GM18870 (cell line): ENCODE measurements at regions not wholly inside any gene's neighbourhood (a gene's known extent, or its start where the extent isn't known, plus 50 kb on each side); places are given as distances from the start of the nearest gene placed in this dataset.

Experiments
- ATAC-seq: cut with Tn5 transposase; IDR thresholded peaks from one replicate; pipeline ENCODE4 v1.9.1; 2021; ENCODE audit warnings: moderate library complexity; ENCODE audit not compliant: unreplicated experiment

GRCh38 chr2:224325941-224326340 lies 76.0 kb downstream of the FAM124B start:
- no peak for ATAC-seq

DNA sequence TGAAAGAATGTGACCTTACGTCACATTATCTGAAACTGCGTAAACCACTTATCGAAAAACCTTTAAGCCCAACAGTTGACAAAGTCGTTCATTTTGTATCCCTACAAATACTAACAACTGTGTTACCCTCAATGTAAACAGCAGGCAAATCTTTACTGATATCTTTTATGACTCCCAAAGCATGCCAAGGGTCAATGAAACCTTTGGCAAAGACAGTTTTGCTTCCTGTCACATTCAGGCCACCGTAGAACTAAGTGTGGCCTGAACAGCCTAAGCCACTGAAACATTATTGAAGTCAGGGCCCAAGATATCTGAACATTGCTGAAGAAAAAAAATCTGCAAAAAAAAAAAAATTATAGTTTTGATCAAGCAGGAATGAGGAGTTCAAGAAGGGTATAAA lies 77.3 kb downstream of the FAM124B start:
- ATAC-seq = no peak

DNA sequence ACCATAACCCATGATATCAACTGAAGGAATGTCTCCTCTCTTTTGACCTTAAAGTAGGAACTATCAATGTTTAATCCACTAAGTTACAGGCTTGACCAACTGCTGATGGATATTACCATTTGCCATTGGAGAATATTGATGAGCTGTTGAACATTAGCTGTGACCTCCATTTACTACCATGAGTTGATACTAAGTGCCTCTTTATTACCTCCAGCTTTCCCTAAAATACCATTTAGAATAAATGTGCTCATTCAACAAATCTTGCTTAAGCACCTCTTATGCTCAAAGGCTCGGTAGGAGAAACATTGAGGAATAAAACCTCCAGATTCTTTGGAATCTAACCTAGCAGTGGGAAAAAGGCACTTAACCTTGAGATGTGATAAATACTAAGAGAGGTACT lies 81.2 kb downstream of the FAM124B start:
- ATAC-seq = no peak

- no peak for ATAC-seq
Observed at GRCh38 chr2:224319750-224320149, 82.2 kb downstream of the FAM124B start.

GRCh38 chr2:224312741-224313140 lies 89.2 kb downstream of the FAM124B start:
- ATAC-seq = no peak

DNA sequence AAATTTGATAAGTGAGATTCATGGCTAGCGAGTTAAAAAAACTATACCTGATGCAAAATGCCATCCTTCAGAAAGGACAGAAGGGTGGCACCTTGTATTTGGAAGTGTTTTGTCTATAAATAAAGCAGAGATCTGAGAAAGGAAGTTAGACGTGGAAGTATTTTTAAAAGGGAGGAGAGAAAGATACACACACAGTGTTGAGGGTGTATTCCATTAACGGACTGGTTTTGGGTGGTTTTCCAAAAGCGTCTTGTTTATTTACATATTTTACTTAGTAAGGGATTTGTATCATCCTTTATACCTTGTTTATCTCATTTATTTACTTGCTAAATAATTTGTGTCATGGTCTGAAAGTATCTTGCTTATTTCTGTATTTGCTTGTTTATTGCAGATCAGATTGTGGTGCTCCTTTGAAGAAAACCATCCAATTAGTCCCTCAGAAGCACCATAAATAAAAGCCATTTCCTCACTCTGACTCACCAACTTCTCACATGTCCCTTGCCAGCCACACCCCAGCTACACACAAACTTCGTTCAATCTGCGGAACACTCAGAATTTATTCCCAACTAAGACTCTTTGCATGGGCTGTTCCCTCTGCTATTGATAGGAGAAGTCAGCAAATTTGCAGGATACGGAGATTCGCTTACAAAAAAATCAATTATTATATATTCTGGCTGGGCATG lies 90.8 kb downstream of the FAM124B start:
- ATAC-seq = no peak

GRCh38 chr2:224309176-224309575 lies 92.7 kb downstream of the FAM124B start:
- no peak for ATAC-seq

DNA sequence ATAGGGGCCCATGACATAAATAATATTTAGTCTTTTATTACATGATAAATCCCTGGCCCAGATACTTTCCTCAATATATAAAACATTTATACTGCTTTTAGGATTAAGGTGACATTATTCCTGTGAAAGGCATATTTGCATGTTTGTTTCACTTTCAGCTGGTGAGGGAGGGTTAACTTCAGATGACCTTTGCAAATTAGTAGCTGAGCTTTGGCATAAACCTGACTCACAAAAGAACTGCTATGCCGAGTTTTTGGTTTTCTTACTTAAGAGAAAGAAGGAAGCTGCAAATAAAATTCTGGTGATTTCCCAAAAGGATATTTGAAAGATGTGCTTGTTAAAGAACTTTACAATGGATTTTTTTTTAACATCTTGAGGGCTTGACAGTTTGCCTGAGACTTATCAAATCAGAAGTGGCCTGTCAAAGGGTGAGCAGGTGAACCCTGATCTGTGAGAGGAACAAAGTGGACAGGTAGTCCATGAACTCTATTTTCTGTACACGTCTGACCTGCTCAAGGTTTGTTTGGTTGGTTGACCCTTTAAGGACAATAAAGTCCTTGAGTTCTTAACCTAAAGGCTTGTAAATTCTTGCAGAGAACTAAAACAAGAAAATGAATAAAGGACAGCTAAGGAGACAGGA lies 93.5 kb downstream of the FAM124B start:
- ATAC-seq = peak; percentile 95

DNA sequence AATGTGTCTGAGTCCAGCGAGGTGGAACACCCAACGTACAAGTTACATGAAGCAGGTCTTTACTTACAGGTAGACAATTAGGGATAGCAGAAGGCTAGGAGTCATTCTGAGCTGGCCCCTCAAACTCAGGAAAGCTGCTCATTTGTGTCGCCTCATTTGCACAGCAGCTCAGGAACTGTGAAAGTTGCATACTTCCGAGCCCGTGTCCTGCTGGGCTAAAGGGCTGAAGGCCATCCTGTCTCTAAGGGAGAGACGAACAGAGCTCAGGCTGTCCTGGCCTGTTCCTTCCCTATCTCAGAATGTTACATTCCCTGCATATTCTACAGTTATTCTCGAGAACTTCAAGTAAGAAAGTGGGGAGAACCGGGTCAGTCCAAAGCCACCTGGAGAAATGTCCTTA lies 99.0 kb downstream of the FAM124B start:
- no peak for ATAC-seq

DNA sequence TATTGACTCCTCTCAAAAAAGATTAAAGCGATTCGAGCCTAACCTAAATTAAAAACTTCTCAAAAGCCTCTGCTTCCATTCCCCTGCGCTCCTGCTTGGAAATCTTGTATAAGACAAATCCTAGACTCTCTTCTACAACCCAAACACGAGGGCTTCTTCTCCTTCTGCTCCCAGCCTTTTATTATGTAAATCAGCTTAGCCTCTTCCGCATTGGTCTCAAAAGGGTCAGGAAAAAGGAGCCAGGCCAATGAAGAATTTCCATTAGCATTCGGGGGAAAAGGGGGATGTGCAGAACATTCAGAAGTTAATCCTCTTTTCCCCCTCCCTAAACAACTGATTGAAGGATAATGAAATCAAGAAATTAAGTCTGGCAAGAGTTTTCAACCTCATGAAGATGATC lies 107.9 kb downstream of the FAM124B start:
- ATAC-seq = no peak

- ATAC-seq = no peak
Observed at GRCh38 chr2:224287531-224287930, 114.4 kb downstream of the FAM124B start.

- no peak for ATAC-seq
Observed at GRCh38 chr2:224286923-224287322, 115.0 kb downstream of the FAM124B start.

GRCh38 chr2:224284134-224284946 lies 117.6 kb downstream of the FAM124B start:
- ATAC-seq = no peak

DNA sequence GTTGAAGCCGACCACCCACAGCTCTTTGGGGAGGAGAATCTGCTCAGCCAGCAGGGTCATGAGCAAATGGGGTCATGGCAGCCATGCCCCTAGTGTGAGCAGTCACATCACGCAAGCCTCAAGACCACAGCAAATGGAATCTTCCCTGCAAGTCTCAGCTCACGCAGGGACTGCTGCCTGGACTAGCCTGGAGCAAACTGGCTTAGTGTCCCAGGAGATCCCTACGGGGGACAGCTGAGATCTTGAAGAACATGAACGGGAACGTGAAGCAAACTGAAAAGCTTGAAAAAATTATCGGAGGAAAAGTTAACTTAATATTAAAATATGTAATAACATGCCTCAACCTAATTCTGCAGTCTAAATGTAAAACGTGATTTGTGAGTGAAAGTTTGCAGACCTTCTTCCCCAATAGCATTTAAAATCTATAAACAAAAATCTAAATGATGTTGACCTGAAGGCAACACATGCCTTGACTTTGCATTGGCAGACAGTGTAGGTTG lies 118.4 kb downstream of the FAM124B start:
- no peak for ATAC-seq

- ATAC-seq = no peak
Observed at GRCh38 chr2:224281374-224281773, 120.5 kb downstream of the FAM124B start.

DNA sequence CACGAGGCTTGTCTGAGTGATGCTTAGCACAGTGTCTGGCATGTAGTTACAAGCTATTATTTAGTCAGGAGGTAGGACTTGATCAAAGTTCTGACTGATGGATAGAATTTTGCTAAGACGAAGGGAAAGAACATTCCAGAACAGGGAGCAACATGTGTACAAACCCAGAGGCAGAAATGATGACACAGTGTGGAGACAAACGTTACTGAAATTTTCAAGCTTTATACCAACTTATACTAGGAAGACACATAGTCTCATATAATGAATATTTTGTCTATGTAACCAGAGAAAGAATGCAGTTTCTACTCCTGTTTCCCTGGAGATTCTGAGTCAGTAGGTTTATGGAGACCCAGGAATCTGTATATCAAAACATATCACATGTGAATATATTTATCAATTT lies 123.4 kb downstream of the FAM124B start:
- ATAC-seq = no peak

- ATAC-seq = no peak
Observed at GRCh38 chr2:224276251-224276650, 125.7 kb downstream of the FAM124B start.

- ATAC-seq = no peak
Observed at GRCh38 chr2:224272237-224272910, 129.5 kb downstream of the FAM124B start.

GRCh38 chr2:224271617-224272236 lies 130.2 kb downstream of the FAM124B start:
- no peak for ATAC-seq

GRCh38 chr2:224268441-224268840 lies 133.5 kb downstream of the FAM124B start:
- ATAC-seq = no peak

DNA sequence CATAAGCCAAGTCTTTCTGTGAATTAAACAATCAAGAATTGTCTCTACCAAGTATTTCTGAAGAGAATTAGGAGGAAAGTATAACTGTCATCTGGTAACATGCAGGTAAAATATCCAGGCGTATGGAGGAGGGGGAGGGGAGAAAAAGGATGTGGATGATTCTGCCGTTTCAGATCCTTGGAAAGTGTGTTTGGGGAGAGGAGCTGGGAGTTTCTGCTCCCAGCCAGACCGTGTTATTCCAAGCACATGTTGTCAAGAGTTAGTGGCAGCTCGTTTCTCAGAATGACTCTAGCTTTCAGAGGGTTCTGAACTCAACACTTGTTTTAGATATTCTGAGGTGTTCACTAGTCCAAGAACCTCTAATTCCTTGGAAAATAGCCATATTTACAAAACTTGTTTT lies 137.6 kb downstream of the FAM124B start:
- ATAC-seq = no peak
